Erythroblast (primary cell): ENCODE measurements at regions not wholly inside any gene's neighbourhood (a gene's known extent, or its start where the extent isn't known, plus 50 kb on each side); places are given as distances from the start of the nearest gene placed in this dataset.

Experiments
- GATA1 ChIP-seq: IDR thresholded peaks from 2 replicates; pipeline ENCODE4 v1.6.1; 2011; ENCODE audit warnings: low read depth, mild to moderate bottlenecking, control low read depth, low read length, moderate library complexity
- POLR2A ChIP-seq: IDR thresholded peaks from 2 replicates; pipeline ENCODE4 v1.6.1; 2011; ENCODE audit warnings: mild to moderate bottlenecking, low read length

DNA sequence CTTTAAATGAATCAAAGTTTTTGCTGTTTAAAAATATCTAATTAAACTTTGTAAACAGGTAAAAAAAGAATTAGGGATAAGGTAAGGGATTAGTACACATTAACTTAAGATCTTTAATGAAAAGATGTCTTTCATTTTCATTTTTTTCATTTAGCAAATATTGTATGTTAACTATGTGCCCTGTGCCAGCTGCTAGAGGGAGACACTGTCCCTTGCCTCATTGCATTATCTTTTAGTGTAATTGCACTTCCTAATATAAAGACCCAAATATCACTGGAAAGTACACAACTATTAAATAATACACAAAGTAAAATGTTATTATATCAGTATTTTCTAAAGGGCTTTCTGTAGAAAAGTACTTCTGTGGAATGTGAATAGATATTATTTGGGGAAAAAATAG is 102.7 kb downstream of the GPR37 start:
- TF ChIP-seq POLR2A (no peak), GATA1 (no peak)
